Cardiac muscle cell (in vitro differentiated cells and primary cell): ENCODE measurements at regions not wholly inside any gene's neighbourhood (a gene's known extent, or its start where the extent isn't known, plus 50 kb on each side); places are given as distances from the start of the nearest gene placed in this dataset.

Experiments
- DNase-seq, 2 donors: peaks; one replicate each; pipeline versions ENCODE4 v3.0.0 to v3.0.0-alpha.2; 2010 to 2017; ENCODE audit warnings: low read depth in 1 of 2, low spot score in 1 of 2
- H3K27ac ChIP-seq: fragments of 200-600 bp; sonication (generic); 2 replicates; pipeline ENCODE4 v1.5.1; 2016
- H3K27me3 ChIP-seq: fragments of 200-600 bp; sonication (generic); 2 replicates; pipeline ENCODE4 v1.6.0; 2016; ENCODE audit warnings: control low read depth
- H3K36me3 ChIP-seq: fragments of 200-600 bp; sonication (generic); 2 replicates; pipeline ENCODE4 v1.5.1; 2016; ENCODE audit warnings: control low read depth
- H3K4me1 ChIP-seq: fragments of 200-600 bp; sonication (generic); 2 replicates; pipeline ENCODE4 v1.8.1; 2017; ENCODE audit warnings: low read depth, mild to moderate bottlenecking, mixed run types
- H3K4me3 ChIP-seq: fragments of 200-600 bp; sonication (generic); 2 replicates; pipeline ENCODE4 v1.5.1; 2016; ENCODE audit warnings: mild to moderate bottlenecking
- H3K9me3 ChIP-seq: fragments of 200-600 bp; sonication (generic); 2 replicates; pipeline ENCODE4 v1.5.1; 2017; ENCODE audit warnings: low read depth, mild to moderate bottlenecking, control low read depth
- CTCF ChIP-seq: IDR thresholded peaks from 2 replicates; pipeline ENCODE4 v1.5.1; 2012; ENCODE audit warnings: low read depth, mild to moderate bottlenecking, low read length

- H3K27ac ChIP-seq, result no peak overlapping the region
- peaks cover 6% of the 10 kb centered on the region for H3K4me1 ChIP-seq
- no peaks in the 10 kb centered on the region for H3K27me3 ChIP-seq
- TF ChIP-seq CTCF, result no peak
- peak; percentile 9 to 27 for DNase-seq
- H3K4me3 ChIP-seq, result no peak overlapping the region
- H3K9me3 ChIP-seq, result no peaks in the 10 kb centered on the region
- H3K36me3 ChIP-seq, result no peaks in the 10 kb centered on the region
These were observed 213.3 kb downstream of the ANKRD50 start for GRCh38 chr4:124499261-124499660.

DNA sequence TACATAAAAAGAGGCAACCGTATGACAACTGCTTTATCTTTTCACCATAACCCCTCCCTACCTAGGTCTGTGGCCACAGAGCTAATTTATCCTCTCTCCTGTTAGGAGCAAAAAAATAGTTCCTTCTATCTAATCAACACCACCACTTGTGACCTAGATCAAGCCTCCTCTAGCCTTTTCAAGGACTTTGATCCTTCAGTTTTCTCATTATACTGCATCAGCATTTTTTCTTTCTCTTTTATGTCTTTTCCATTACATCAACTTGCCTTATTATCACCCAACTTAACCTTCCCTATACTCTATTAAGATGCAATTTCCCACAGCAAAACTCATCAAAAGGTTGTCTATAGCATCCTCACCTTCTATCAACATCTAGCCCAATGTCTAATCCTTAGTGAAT, 211.0 kb downstream of the ANKRD50 start:
- H3K4me3 ChIP-seq, result no peak overlapping the region

GRCh38 chr4:124504431-124504830, 208.1 kb downstream of the ANKRD50 start:
- H3K27ac ChIP-seq, result no peak overlapping the region
- TF ChIP-seq CTCF, result no peak
- H3K36me3 ChIP-seq, result no peaks in the 10 kb centered on the region

More for the DNA sequence above, 211.0 kb downstream of the ANKRD50 start:
- no peak overlapping the region for H3K27ac ChIP-seq
- no peak for DNase-seq
- peaks cover 6% of the 10 kb centered on the region for H3K4me1 ChIP-seq
- H3K36me3 ChIP-seq, result no peaks in the 10 kb centered on the region
- TF ChIP-seq CTCF, result no peak
- no peaks in the 10 kb centered on the region for H3K27me3 ChIP-seq
- H3K9me3 ChIP-seq, result no peaks in the 10 kb centered on the region

DNA sequence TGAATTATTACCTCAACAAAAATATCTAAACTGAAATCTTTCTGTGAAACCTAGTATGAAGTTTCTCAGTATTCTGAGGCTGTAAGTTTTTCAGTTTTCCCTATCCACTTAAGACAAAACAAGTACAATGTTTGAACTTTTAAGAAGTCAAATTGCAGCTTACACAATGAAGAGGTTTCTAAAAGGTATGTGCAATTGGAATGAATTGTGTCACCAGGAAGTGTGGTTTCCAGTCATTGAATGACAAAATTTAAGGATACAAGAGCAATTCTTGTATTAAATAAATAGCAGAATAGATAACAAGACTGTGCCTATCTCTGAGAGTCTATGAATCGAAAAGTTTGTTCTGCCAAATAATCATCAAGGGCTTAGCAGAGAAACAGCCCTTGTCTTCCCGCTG, 207.3 kb downstream of the ANKRD50 start:
- Histone ChIP-seq H3K4me1 (peaks cover 6% of the 10 kb centered on the region), H3K27me3 (no peaks in the 10 kb centered on the region), H3K36me3 (no peaks in the 10 kb centered on the region), H3K4me3 (no peak overlapping the region), H3K27ac (no peak overlapping the region), H3K9me3 (no peaks in the 10 kb centered on the region)
- no peak for TF ChIP-seq CTCF
- DNase-seq, result peak in 1 of 2 donors; percentile 23

More at GRCh38 chr4:124504431-124504830, 208.1 kb downstream of the ANKRD50 start:
- Histone ChIP-seq H3K9me3 (no peaks in the 10 kb centered on the region), H3K4me1 (peaks cover 6% of the 10 kb centered on the region), H3K27me3 (no peaks in the 10 kb centered on the region), H3K4me3 (no peak overlapping the region)
- DNase-seq, result no peak

GRCh38 chr4:124509151-124509550, 203.4 kb downstream of the ANKRD50 start:
- Histone ChIP-seq H3K4me3 (no peak overlapping the region), H3K4me1 (no peaks in the 10 kb centered on the region), H3K27ac (no peak overlapping the region), H3K27me3 (no peaks in the 10 kb centered on the region), H3K36me3 (no peaks in the 10 kb centered on the region), H3K9me3 (no peaks in the 10 kb centered on the region)
- DNase-seq, result no peak
- TF ChIP-seq CTCF, result no peak

DNA sequence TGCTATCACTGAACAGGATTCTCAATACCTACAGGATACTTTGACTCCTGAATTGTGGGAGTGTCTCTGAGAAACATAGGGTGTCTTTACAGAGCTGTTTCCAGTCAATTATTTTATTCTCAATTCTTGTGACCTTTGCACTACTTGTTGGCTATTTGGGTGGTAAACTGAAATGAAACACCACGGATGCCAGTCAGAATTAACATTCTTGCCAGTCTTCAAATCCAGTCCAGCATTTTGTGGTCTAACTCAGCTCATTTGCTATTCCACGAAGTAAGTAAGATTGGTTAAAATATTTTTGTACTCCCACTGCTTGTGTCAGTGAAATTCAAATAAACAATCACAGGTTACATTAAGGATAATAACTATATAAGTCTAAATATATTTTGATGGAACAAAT, 197.9 kb downstream of the ANKRD50 start:
- H3K27me3 ChIP-seq, result no peaks in the 10 kb centered on the region
- no peaks in the 10 kb centered on the region for H3K9me3 ChIP-seq
- no peaks in the 10 kb centered on the region for H3K36me3 ChIP-seq
- no peaks in the 10 kb centered on the region for H3K4me1 ChIP-seq
- no peak for DNase-seq
- TF ChIP-seq CTCF, result no peak
- H3K27ac ChIP-seq, result no peak overlapping the region
- H3K4me3 ChIP-seq, result no peak overlapping the region
